HG03342 (cell line): ENCODE measurements at regions not wholly inside any gene's neighbourhood (a gene's known extent, or its start where the extent isn't known, plus 50 kb on each side); places are given as distances from the start of the nearest gene placed in this dataset.

Experiments used
- ATAC-seq: cut with Tn5 transposase; IDR thresholded peaks from one replicate; pipeline ENCODE4 v1.9.1; 2021; ENCODE audit warnings: mild to moderate bottlenecking, moderate library complexity; ENCODE audit not compliant: unreplicated experiment

- ATAC-seq: no peak
Measured at GRCh38 chr18:72100465-72101004, 443.6 kb downstream of the CBLN2 start.

GRCh38 chr18:72091369-72091768, 452.8 kb downstream of the CBLN2 start:
- no peak for ATAC-seq

GRCh38 chr18:72089432-72089831, 454.7 kb downstream of the CBLN2 start:
- no peak for ATAC-seq

- ATAC-seq: peak; percentile 56
Measured at GRCh38 chr18:72086421-72086820, 457.7 kb downstream of the CBLN2 start.

GRCh38 chr18:72075040-72075439, 469.1 kb downstream of the CBLN2 start:
- ATAC-seq: no peak

GRCh38 chr18:72063001-72063400, 481.1 kb downstream of the CBLN2 start:
- ATAC-seq: no peak

- no peak for ATAC-seq
Measured at GRCh38 chr18:72058851-72059250, 485.3 kb downstream of the CBLN2 start.

GRCh38 chr18:72056171-72056570, 488.0 kb downstream of the CBLN2 start:
- ATAC-seq: no peak

- ATAC-seq: no peak
Measured at GRCh38 chr18:72041313-72042032, 502.7 kb downstream of the CBLN2 start.

- no peak for ATAC-seq
Measured at GRCh38 chr18:72013427-72013850, 530.7 kb downstream of the CBLN2 start.

GRCh38 chr18:71998547-71999097, 545.5 kb downstream of the CBLN2 start:
- no peak for ATAC-seq

GRCh38 chr18:71995904-71996465, 548.2 kb downstream of the CBLN2 start:
- no peak for ATAC-seq

- ATAC-seq: no peak
Measured at GRCh38 chr18:71994273-71994672, 549.9 kb downstream of the CBLN2 start.

GRCh38 chr18:71989616-71990015, 554.5 kb downstream of the CBLN2 start:
- ATAC-seq: no peak

GRCh38 chr18:71986351-71987050, 557.6 kb downstream of the CBLN2 start:
- no peak for ATAC-seq

- ATAC-seq: no peak
Measured at GRCh38 chr18:71976744-71977143, 567.4 kb downstream of the CBLN2 start.

- no peak for ATAC-seq
Measured at GRCh38 chr18:71966791-71967190, 577.4 kb downstream of the CBLN2 start.

- no peak for ATAC-seq
Measured at GRCh38 chr18:71958605-71959004, 585.5 kb downstream of the CBLN2 start.

- ATAC-seq: no peak
Measured at GRCh38 chr18:71951001-71951400, 593.1 kb downstream of the CBLN2 start.

- no peak for ATAC-seq
Measured at GRCh38 chr18:71942433-71942832, 601.7 kb downstream of the CBLN2 start.

- no peak for ATAC-seq
Measured at GRCh38 chr18:71939483-71939882, 604.7 kb downstream of the CBLN2 start.

- ATAC-seq: no peak
Measured at GRCh38 chr18:71936744-71937143, 607.4 kb downstream of the CBLN2 start.
